Ectodermal cell (in vitro differentiated cells): ENCODE measurements at regions not wholly inside any gene's neighbourhood (a gene's known extent, or its start where the extent isn't known, plus 50 kb on each side); places are given as distances from the start of the nearest gene placed in this dataset.

Experiments
- H3K27ac ChIP-seq: 2 replicates; pipeline ENCODE4 v1.7.0; 2013; ENCODE audit warnings: mild to moderate bottlenecking, low read depth, low read length; ENCODE audit not compliant: insufficient read depth, poor library complexity, severe bottlenecking
- H3K27me3 ChIP-seq: 2 replicates; pipeline ENCODE4 v1.7.0; 2013; ENCODE audit warnings: mild to moderate bottlenecking, low read length; ENCODE audit not compliant: insufficient read depth, control insufficient read depth, poor library complexity, severe bottlenecking
- H3K36me3 ChIP-seq: one replicate; pipeline ENCODE4 v1.7.0; 2013; ENCODE audit warnings: low read length; ENCODE audit not compliant: control insufficient read depth, insufficient read depth
- H3K4me1 ChIP-seq: one replicate; pipeline ENCODE4 v1.7.0; 2013; ENCODE audit warnings: low read length; ENCODE audit not compliant: control insufficient read depth, insufficient read depth
- H3K4me3 ChIP-seq: 2 replicates; pipeline ENCODE4 v1.7.0; 2013; ENCODE audit warnings: low read depth, low read length, control low read depth; ENCODE audit not compliant: insufficient read depth
- H3K9me3 ChIP-seq: 2 replicates; pipeline ENCODE4 v1.7.0; 2013; ENCODE audit warnings: mild to moderate bottlenecking, low read length, moderate library complexity; ENCODE audit not compliant: control insufficient read depth
- WGBS, 2 experiments: methylation state at CpG; one replicate each; pipeline ENCODE4 v1.1.7; 2013; ENCODE audit warnings: missing lambda C conversion rate in 2 of 2; 5-methylcytosine and 5-hydroxymethylcytosine counted together

- H3K27ac ChIP-seq: no peak overlapping the region
- no peak overlapping the region for H3K4me3 ChIP-seq
- no peaks in the 10 kb centered on the region for H3K4me1 ChIP-seq
- no peaks in the 10 kb centered on the region for H3K36me3 ChIP-seq
- H3K27me3 ChIP-seq: no peaks in the 10 kb centered on the region
- no peaks in the 10 kb centered on the region for H3K9me3 ChIP-seq
- WGBS, 2 experiments: 92 to 100% methylated on average over 1 of the region's 1 CpG
Observed at GRCh38 chr2:39546937-39547336, 109.9 kb upstream of the MAP4K3 start.

GRCh38 chr2:39547811-39548719 is 111.0 kb upstream of the MAP4K3 start:
- no peaks in the 10 kb centered on the region for H3K27me3 ChIP-seq
- H3K4me1 ChIP-seq: no peaks in the 10 kb centered on the region
- H3K36me3 ChIP-seq: no peaks in the 10 kb centered on the region
- WGBS, 2 experiments: 91 to 95% methylated on average over 8 to 9 of the region's 9 CpGs
- H3K27ac ChIP-seq: no peak overlapping the region
- no peaks in the 10 kb centered on the region for H3K9me3 ChIP-seq
- no peak overlapping the region for H3K4me3 ChIP-seq

- Histone ChIP-seq H3K4me1 (no peaks in the 10 kb centered on the region), H3K27me3 (no peaks in the 10 kb centered on the region), H3K9me3 (no peaks in the 10 kb centered on the region), H3K4me3 (no peak overlapping the region), H3K36me3 (no peaks in the 10 kb centered on the region), H3K27ac (no peak overlapping the region)
- 82 to 94% methylated on average over 1 of the region's 1 CpG for WGBS, 2 experiments
Observed at GRCh38 chr2:39549000-39549399, 111.9 kb upstream of the MAP4K3 start.

GRCh38 chr2:39549718-39550464 is 112.8 kb upstream of the MAP4K3 start:
- H3K27me3 ChIP-seq: no peaks in the 10 kb centered on the region
- no peaks in the 10 kb centered on the region for H3K4me1 ChIP-seq
- no peaks in the 10 kb centered on the region for H3K9me3 ChIP-seq
- H3K4me3 ChIP-seq: no peak overlapping the region
- H3K27ac ChIP-seq: no peak overlapping the region
- H3K36me3 ChIP-seq: no peaks in the 10 kb centered on the region
- 90 to 91% methylated on average over 9 of the region's 9 CpGs for WGBS, 2 experiments

- H3K4me1 ChIP-seq: no peaks in the 10 kb centered on the region
- no peaks in the 10 kb centered on the region for H3K27me3 ChIP-seq
Observed at GRCh38 chr2:39550701-39551285, 113.7 kb upstream of the MAP4K3 start.

GRCh38 chr2:39558906-39559305 is 106.8 kb upstream of the TMEM178A start:
- Histone ChIP-seq H3K4me1 (no peaks in the 10 kb centered on the region), H3K36me3 (no peaks in the 10 kb centered on the region), H3K4me3 (no peak overlapping the region), H3K9me3 (no peaks in the 10 kb centered on the region), H3K27ac (no peak overlapping the region), H3K27me3 (no peaks in the 10 kb centered on the region)
- WGBS, 2 experiments: 94 to 100% methylated on average over 1 of the region's 1 CpG

More at GRCh38 chr2:39550701-39551285, 113.7 kb upstream of the MAP4K3 start:
- Histone ChIP-seq H3K36me3 (no peaks in the 10 kb centered on the region), H3K9me3 (no peaks in the 10 kb centered on the region), H3K4me3 (no peak overlapping the region), H3K27ac (no peak overlapping the region)
- WGBS, 2 experiments: 83 to 100% methylated on average over 2 of the region's 4 CpGs

GRCh38 chr2:39563572-39563971 is 102.1 kb upstream of the TMEM178A start:
- Histone ChIP-seq H3K36me3 (no peaks in the 10 kb centered on the region), H3K27ac (no peak overlapping the region), H3K27me3 (no peaks in the 10 kb centered on the region), H3K4me1 (no peaks in the 10 kb centered on the region), H3K9me3 (no peaks in the 10 kb centered on the region), H3K4me3 (no peak overlapping the region)

GRCh38 chr2:39567507-39567906 is 98.2 kb upstream of the TMEM178A start:
- Histone ChIP-seq H3K4me1 (no peaks in the 10 kb centered on the region), H3K4me3 (no peak overlapping the region), H3K27ac (no peak overlapping the region), H3K27me3 (no peaks in the 10 kb centered on the region), H3K36me3 (no peaks in the 10 kb centered on the region), H3K9me3 (no peaks in the 10 kb centered on the region)
- 91 to 97% methylated on average over 1 of the region's 1 CpG for WGBS, 2 experiments

DNA sequence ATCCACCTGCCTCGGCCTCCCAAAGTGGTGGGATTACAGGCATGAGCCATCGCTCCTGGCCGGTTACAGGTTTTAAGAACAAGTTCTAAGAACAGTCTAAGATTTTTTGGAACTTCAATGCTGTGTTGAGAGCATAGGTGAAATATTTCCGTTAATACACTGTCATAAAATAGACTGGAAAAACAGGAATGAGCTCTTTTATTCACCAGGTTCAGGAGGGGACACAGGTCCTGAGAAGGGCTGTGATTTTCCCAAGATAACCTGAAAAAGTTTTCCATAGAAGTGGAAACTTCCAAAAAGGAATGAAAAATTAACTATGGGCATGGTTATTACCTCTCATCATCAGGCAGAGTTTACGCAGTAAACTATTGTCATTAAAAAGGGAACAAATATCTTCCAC is 97.6 kb upstream of the TMEM178A start:
- Histone ChIP-seq H3K36me3 (no peaks in the 10 kb centered on the region), H3K4me1 (no peaks in the 10 kb centered on the region), H3K4me3 (no peak overlapping the region), H3K27ac (no peak overlapping the region), H3K9me3 (no peaks in the 10 kb centered on the region), H3K27me3 (no peaks in the 10 kb centered on the region)
- WGBS, 2 experiments: 86 to 92% methylated on average over 5 of the region's 5 CpGs

DNA sequence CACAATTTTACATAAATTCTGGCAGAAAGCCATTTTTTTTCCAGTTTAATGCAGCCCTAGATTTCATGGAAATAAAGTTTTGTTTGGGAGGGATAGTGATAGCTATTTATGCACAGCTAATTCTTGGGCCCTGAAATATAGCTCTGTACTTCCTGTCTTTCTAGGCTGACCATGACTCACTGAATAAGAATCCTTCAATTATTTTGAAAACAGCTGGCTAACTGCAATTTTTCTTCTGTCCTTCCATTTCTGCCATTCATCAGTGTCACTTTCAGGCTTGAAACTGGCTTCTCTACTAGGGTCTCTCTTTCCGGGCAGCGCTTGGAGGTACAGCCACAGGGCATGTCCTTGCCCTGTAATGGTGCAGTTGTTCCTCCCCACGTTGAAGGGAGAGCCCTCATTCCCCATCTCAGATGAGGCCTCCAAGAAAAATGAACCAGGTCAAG is 97.1 kb upstream of the TMEM178A start:
- WGBS, 2 experiments: 89 to 91% methylated on average over 3 of the region's 3 CpGs
- Histone ChIP-seq H3K4me1 (no peaks in the 10 kb centered on the region), H3K27ac (no peak overlapping the region), H3K27me3 (no peaks in the 10 kb centered on the region), H3K36me3 (no peaks in the 10 kb centered on the region), H3K9me3 (no peaks in the 10 kb centered on the region), H3K4me3 (no peak overlapping the region)
